HL-60 (cell line): ENCODE measurements at regions not wholly inside any gene's neighbourhood (a gene's known extent, or its start where the extent isn't known, plus 50 kb on each side); places are given as distances from the start of the nearest gene placed in this dataset.

ENCODE experiments used
- CTCF ChIP-seq: IDR thresholded peaks from one replicate; pipeline ENCODE4 v1.5.1; 2011; ENCODE audit warnings: low read length, control low read depth, inconsistent platforms; ENCODE audit not compliant: insufficient read depth
- GABPA ChIP-seq: IDR thresholded peaks from 2 replicates; pipeline ENCODE4 v1.6.1; 2012; ENCODE audit warnings: low read depth
- POLR2AphosphoS5 ChIP-seq: IDR thresholded peaks from 2 replicates; pipeline ENCODE4 v1.6.1; 2012; ENCODE audit warnings: low read depth
- REST ChIP-seq: IDR thresholded peaks from 2 replicates; pipeline ENCODE4 v1.6.1; 2012; ENCODE audit warnings: low read depth; ENCODE audit not compliant: insufficient replicate concordance
- SPI1 ChIP-seq: IDR thresholded peaks from 2 replicates; pipeline ENCODE4 v1.6.1; 2012; ENCODE audit warnings: low read depth, mild to moderate bottlenecking, borderline replicate concordance

GRCh38 chr5:2560435-2560834 lies 191.0 kb downstream of the IRX2 start:
- TF ChIP-seq REST: no peak
- TF ChIP-seq CTCF: no peak
- no peak for TF ChIP-seq POLR2AphosphoS5
- no peak for TF ChIP-seq SPI1
- no peak for TF ChIP-seq GABPA
